Body of pancreas (tissue), 4 donors: ENCODE measurements at regions not wholly inside any gene's neighbourhood (a gene's known extent, or its start where the extent isn't known, plus 50 kb on each side); places are given as distances from the start of the nearest gene placed in this dataset.

Source experiments
- CTCF ChIP-seq, 7 experiments: fragments of 450-650 bp in 4 of 7; fragments of 200-600 bp in 3 of 7; sonication (generic) in 3 of 7; IDR thresholded peaks; one replicate each; pipeline ENCODE4 v1.5.1; 2016 to 2019; ENCODE audit warnings: antibody characterized with exemption in 7 of 7
- POLR2A ChIP-seq, 3 donors: fragments of 450-650 bp; IDR thresholded peaks; one replicate each; pipeline ENCODE4 v1.6.1; 2016; ENCODE audit warnings: antibody characterized with exemption in 3 of 3, mild to moderate bottlenecking in 2 of 3

- TF ChIP-seq CTCF (IDR thresholded peaks at IDR 0.05) (no peak), POLR2A (IDR thresholded peaks at IDR 0.05) (no peak)
These were observed 222.8 kb upstream of the PIEZO2 start for GRCh38 chr18:11372163-11372562.
